ENCODE measurements at regions not wholly inside any gene's neighbourhood (a gene's known extent, or its start where the extent isn't known, plus 50 kb on each side); places are given as distances from the start of the nearest gene placed in this dataset.
"Not testable (repeated sequence)": the region's sequence is repeated elsewhere in the genome, so short reads cannot be mapped to it uniquely, and the experiment has no call there.

GRCh38 chr2:129492548-129492947, 486.9 kb upstream of the RAB6C start:
- in situ Hi-C loops (cut with MboI; ENCODE audit: low sequenced_read_pairs) = no loop called here

- in situ Hi-C loops (cut with MboI; ENCODE audit: low sequenced_read_pairs) = no loop called here
Observed at GRCh38 chr2:129499747-129500146, 479.7 kb upstream of the RAB6C start.

DNA sequence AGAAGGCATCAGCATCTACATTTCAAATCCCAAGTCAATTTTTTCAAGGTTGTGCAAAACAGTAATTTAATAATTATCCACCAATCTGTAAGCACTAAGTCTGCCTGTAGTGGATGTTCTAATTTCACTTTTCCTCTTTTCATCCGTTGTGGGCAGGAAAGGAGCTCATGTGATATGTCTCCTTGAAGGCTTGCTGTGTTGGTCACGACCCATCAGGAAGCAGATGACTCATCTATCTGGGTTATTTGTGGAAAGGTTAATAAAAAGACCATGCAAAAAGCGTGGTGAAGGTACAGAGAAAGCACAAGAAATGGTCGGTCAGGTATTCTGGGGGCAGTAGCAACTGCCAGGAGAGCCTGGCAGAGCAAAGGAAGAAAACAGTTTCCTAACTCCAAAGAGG, 476.7 kb upstream of the RAB6C start:
- in situ Hi-C loops (cut with MboI; ENCODE audit: low sequenced_read_pairs) = no loop called here

DNA sequence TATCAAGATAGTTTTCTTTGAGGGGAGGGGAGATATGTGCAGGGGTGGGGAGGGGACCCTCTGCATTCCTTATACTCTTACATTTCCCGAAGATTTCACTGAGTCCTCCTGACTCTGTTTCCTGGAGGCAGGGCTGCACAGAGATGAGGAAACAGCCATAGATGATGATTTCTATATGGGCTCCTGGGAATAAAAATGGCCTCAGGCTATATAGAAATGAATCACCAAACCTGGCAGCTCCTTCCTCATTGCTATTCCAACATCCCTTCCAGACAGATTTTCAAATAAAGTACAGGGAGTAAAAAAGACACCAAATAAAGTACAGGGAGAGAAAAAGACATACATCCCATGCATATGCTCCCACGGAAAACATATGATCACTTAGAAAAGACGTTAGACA, 474.8 kb upstream of the RAB6C start:
- in situ Hi-C loops (cut with MboI; ENCODE audit: low sequenced_read_pairs) = no loop called here

- in situ Hi-C loops (cut with MboI; ENCODE audit: low sequenced_read_pairs) = no loop called here
Observed at GRCh38 chr2:129518937-129519336, 460.5 kb upstream of the RAB6C start.

GRCh38 chr2:129532158-129532557, 447.3 kb upstream of the RAB6C start:
- in situ Hi-C loops (cut with MboI; ENCODE audit: low sequenced_read_pairs) = not testable (repeated sequence)

- in situ Hi-C loops (cut with MboI; ENCODE audit: low sequenced_read_pairs) = no loop called here
Observed at GRCh38 chr2:129548880-129549279, 430.6 kb upstream of the RAB6C start.

GRCh38 chr2:129550536-129550935, 428.9 kb upstream of the RAB6C start:
- in situ Hi-C loops (cut with MboI; ENCODE audit: low sequenced_read_pairs) = no loop called here

DNA sequence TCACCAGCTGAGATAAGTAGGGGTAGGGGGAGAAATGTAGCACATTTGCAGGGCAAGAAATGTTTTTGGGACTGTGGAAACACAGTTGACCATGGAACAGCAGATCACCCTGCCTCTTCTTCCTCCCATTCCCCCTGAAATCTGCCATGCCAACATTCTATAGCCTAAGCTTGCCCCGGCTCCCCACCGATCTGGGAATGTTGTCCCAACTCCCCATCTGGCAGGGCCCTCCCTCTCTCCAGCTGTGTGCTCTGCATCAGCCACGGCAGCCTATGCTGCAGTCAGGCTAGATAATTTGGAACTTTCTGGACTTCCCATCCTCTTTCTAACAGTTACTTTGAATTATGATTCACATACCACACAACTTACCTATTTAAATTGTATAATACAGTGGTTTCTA, 425.1 kb upstream of the RAB6C start:
- in situ Hi-C loops (cut with MboI; ENCODE audit: low sequenced_read_pairs) = no loop called here

DNA sequence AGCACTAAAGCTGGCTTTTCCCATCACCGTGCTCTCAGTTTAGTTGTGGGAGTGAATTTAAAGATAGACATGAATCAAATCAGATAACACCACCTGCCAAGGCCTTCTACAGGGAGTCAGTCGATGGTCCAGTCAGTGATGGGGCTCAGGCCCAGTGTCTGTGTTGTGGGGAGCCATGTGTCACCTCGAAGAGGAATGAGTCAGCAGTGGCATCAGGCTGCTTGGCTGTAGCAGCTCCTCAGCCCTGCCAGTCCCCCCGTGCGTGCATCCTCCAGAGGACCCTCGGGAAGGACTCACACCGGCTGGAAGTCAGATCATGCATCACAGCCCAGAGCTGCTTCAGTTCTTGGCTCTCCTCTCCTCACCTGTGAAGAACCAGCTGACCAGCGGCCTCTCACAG, 420.4 kb upstream of the RAB6C start:
- in situ Hi-C loops (cut with MboI; ENCODE audit: low sequenced_read_pairs) = no loop called here

DNA sequence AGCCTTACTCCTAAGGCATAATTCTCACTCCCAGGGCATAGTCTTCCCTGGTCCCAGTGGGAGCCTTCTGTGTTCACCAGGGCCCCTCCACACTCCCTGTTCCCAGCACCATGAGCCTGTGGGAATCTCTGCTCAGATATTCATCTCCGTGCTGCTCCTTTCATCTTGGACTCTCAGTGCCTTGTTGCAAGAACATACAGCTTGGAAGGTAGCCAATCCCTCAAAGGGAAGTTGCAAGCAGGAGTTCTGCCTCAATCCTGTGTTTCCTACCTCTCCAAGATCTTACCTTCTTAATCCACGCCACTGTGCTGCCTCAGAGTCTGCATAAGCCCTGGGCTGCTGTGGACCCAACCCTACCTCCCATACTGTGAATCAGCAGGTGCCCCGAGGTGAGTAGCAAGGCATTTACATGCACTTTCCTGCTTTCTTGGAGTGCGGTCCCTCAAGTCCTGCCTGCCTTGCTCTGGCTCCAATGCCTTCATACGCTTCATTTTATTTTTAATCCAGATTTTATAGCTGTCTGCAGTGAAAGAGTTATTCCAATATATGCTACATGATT, 413.8 kb upstream of the RAB6C start:
- in situ Hi-C loops (cut with MboI; ENCODE audit: low sequenced_read_pairs) = no loop called here

DNA sequence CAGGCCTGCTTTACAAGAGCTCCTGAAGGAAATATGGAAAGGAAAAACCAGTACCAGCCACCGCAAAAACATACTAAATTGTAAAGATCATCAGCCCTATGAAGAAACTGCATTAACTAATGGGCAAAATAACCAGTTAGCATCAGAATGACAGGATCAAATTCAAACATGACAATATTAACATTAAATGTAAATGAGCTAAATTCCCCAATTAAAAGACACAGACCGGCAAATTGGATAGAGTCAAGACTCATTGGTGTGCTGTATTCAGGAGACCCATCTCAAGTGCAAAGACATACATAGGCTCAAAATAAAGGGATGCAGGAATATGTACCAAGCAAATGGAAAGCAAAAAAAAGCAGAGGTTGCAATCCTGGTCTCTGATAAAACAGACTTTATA, 408.7 kb upstream of the RAB6C start:
- in situ Hi-C loops (cut with MboI; ENCODE audit: low sequenced_read_pairs) = not testable (repeated sequence)

DNA sequence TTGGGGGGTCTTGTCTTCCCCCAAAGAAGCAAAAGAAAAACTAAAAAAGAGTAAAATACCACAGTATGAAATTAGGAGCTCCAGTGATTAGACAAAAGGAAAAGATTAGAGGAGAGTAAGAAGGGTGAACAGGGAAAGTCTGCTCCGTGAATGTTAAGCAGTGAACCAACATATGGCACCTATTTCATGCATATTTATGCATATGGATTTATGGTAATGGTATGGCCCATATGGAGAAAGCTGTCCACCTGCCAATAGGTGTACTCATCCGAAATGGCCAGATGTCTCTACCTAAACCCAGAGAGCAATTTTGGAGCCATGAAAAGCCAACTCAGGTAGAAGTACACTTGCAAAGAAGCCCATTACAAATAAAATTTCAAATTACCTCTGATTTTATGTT, 404.0 kb upstream of the RAB6C start:
- in situ Hi-C loops (cut with MboI; ENCODE audit: low sequenced_read_pairs) = no loop called here

DNA sequence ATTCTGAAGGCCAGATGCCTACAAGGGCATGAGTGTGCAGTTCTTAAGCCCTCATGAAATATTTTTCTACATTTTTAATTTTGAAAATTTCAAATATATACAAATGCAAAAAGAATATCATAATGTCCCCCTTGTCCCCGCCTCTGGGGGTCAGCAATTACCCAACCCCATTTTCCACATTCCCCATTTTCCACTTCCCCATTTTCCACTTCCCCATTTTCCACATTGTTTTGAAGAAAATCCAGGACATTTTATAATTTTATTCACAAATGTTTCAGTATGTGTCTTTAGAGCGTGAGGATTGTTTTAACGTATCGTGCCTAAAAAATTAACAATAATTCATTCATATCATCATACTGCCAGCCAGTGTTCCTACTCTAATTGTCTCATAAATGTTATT, 403.6 kb upstream of the RAB6C start:
- in situ Hi-C loops (cut with MboI; ENCODE audit: low sequenced_read_pairs) = no loop called here

GRCh38 chr2:129580001-129580400, 399.5 kb upstream of the RAB6C start:
- in situ Hi-C loops (cut with MboI; ENCODE audit: low sequenced_read_pairs) = no loop called here

GRCh38 chr2:129585760-129586159, 393.7 kb upstream of the RAB6C start:
- in situ Hi-C loops (cut with MboI; ENCODE audit: low sequenced_read_pairs) = no loop called here

DNA sequence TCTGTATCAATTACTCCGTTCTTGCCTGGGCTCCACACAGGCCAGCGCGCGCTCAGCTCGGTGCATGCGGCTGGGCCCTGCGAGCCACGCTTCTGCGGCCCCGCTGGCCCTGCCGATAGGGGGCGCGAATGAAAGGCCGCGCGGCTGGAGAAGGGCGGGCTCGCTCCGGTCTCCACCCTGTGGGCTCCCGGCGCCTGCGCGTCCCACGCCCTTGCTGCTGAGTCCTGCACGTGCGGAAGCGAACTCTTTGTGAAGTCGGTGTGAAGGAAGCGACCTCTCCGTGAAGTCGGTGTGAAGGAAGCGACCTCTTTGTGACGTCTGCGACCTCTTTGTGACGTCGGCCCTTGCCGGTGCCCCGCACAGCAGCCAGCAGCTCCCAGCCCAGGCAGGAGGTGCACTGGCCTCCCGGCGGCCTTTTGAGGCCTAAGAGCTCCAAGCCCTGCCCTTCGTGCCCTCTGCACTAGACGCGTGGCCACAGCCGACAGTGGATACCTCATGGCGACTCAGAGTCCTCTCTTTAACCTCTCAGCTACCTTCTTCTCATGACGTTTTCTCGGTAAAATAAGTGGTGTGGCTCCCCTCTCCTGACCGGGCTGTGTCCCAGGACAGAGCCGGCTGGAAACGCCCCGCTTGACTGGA, 391.9 kb upstream of the RAB6C start:
- in situ Hi-C loops (cut with MboI; ENCODE audit: low sequenced_read_pairs) = no loop called here

DNA sequence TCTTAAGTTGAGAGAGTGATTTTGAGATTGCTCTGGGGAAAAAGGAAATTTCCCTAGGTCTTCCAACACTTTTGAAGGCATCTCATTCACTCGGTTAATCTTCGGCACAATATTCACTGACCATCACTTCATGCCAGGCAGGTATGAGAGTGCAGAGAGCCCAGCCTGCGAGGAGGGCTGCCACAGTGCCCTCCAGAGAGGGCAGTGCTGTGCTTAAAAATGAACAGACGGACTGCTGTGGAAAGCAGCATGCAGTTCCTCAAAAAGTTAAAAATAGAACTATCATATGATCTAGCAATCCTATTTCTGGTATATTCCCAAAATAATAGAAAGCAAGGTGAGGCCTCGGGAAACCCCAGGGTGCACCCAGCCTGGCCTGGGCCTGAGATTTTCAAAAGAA, 374.9 kb upstream of the RAB6C start:
- in situ Hi-C loops (cut with MboI; ENCODE audit: low sequenced_read_pairs) = no loop called here

GRCh38 chr2:129605646-129606045, 373.8 kb upstream of the RAB6C start:
- in situ Hi-C loops (cut with MboI; ENCODE audit: low sequenced_read_pairs) = no loop called here

DNA sequence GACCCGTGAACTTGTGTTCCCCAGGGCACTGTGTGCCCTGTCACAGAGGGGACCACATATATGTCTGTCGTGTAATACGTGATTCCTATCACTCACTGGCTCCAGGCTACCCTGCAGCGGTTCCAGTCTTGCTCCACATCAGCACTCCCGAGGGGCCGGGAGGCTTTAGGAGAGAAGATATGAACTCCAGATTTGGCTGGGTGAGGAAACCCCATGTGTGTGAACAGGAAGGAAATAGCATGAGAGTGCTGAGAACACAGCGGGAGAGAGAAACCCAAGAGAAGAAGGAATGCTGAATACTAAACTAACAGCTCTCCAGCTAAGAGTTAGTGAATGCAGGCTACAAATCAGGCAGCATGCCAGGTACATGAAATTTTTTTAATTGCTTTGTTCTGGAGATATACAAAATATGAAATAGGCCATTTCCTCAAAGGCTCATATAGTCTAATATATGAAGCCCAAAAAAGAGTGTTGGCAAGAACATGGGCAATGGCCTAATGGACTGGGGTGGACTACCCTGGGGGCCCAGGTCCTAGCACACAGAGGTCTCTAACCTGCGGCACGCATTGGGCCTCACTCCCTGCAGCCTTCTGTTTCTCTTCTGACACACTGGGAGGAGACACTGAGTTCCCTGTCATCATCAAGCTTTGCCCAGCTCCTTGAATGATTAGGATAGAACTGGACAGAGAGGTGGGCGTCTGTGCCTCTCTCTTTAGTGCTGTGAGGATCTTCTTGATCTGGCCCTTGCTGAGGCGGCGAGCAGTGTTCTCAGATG, 372.8 kb upstream of the RAB6C start:
- in situ Hi-C loops (cut with MboI; ENCODE audit: low sequenced_read_pairs) = no loop called here

DNA sequence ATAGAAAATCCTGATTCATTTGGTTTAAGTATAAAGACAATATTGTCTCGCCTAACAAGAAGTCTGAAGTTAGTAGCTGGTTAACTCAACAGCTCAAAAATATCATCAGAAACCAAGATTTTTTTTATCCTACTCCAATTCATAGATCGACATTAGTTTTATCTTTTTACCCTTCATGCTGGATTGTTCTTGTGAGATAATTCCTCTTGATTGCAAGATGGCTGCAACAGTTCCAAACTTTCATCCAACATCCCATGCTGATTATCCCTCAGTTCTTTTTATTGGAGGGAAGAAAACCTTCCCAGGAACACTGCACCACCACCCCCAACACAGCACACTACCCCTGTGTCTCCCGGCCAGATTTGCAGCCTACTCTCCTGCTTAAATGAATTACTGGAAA, 370.2 kb upstream of the RAB6C start:
- in situ Hi-C loops (cut with MboI; ENCODE audit: low sequenced_read_pairs) = no loop called here

GRCh38 chr2:129610766-129611165, 368.7 kb upstream of the RAB6C start:
- in situ Hi-C loops (cut with MboI; ENCODE audit: low sequenced_read_pairs) = no loop called here

Data from HL-60/S4 treated with retinoic acid at 250 ng/mL for 4 days and 3 days (cell line).